Stimulated activated CD4-positive, alpha-beta T cell treated with anti-CD3 and anti-CD28 coated beads, Interleukin-2, amount 100 ng/mL, for 24 hours (primary cell): ENCODE measurements at regions not wholly inside any gene's neighbourhood (a gene's known extent, or its start where the extent isn't known, plus 50 kb on each side); places are given as distances from the start of the nearest gene placed in this dataset.

ENCODE experiments used
- DNase-seq, 2 donors: peaks; one replicate each; pipeline ENCODE4 v3.0.0-alpha.2; 2020

DNA sequence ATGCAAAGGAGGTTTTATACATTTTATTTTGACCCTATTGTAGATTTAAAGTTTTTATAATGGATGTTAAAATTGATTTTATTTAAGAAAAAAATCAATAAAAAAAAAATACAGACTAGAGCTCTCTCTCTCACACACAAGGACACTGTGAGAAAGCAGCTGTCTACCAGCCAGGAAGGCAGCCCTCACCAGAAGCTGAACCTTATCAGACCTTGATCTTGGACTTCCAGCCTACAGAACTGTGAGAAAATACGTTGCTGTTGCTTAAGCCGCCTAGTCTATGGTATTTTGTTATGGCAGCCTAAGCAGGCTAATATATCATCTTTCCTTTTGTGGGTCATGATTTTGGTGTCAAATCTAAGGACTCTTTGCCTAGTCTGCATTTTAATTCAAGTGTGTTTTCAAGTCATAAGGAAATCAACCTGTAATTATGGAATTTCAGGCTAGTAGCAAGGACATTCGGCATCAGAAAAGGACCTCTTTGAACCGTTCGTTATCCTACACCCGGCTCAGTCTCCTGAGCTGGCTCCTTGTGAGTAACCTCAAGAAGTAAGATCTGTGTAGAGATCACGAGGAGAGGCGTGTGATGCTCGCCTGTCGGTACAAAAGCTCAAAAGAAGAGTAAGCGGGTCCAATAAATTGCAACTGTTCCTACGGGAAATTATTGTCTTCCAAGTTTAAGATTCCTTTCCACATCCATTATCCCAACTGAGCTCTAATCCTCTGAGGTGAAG is 98.2 kb downstream of the PDCL3 start:
- no peak for DNase-seq

DNA sequence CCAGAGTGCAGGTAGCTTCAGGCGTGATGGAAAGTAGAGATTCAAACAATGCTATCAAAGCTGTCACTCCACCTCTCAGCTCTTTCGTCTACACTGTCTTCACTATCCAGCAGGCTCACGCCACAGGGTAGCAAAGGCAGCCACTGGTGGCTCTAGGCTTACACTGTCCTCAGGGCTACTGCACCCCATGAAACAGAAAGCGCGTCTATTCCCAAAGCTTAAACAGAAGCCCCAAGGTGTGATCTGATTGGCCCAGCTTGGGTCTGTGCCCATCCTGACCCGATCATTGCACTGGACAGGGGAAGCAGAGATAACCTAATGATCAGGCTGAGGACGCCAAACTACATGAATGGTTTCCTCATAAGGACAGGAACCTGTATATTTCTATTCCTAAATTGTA is 100.1 kb downstream of the PDCL3 start:
- DNase-seq, result no peak

DNA sequence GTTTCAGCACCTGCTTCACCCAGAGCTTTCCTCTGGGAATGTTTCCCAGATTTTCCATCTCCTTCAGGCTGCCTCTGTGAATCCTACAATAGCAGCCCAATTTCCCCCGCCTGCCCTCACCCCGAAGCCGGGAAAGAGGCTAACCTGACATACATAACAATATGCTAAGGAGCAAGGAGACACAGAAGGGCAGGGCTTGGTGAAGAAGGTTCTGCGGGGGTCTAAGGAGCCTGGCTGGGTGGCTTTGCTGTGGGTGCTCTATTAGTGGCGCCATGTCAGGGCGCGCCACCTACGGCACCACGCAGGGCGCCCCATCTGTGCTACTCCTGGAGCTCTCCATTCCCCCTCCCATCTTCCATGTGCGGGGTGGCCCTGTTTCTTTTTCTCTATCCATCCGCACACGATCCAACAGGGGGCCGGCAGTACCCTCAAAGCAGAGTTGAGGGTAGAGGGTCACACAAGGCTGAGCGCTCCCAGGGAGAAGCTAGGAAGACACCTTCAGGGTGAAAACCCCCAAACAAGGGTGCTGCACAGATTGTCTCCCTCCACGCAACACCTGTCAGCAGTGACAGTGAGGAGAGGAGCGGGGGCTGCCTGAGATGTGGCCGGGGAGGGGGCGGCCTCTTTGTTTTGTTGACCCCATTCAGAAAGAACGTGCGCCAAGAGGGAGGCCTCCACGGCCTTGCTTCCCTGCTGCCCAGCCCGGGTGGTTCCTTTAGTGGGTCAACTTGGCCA is 101.4 kb downstream of the PDCL3 start:
- no peak for DNase-seq

DNA sequence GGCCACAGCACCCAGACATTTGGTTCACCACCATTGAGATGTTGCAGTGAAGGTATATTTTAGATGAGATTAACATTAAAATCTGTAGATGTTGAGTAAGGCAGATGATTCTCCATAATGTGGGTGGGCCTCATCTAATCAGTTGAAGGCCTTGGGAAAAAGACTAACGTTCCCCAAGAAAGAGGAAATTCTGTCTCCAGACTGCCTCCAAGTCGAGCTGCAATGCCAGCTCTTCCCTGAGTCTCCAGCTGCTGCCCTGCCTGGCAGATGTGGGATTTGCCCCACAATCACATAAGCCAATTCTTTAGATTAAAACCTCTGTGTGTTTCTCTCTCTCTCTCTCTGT is 101.9 kb downstream of the PDCL3 start:
- no peak for DNase-seq

DNA sequence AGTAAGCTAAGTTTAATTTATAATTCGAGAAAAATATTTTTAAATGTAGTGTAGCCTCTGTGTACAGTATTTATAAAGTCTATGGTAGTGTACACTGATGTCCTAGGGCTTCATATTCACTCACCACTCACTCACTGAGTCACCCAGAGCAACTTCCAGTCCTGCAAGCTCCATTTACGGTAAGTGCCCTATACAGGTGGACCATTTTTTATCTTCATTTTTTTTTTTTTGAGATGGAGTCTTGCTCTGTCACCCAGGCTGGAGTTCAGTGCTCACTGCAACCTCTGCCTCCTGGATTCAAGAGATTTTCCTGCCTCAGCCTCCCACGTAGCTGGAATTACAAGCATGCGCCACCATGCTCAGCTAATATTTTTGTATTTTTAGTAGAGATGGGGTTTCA is 104.2 kb downstream of the PDCL3 start:
- DNase-seq, result no peak

DNA sequence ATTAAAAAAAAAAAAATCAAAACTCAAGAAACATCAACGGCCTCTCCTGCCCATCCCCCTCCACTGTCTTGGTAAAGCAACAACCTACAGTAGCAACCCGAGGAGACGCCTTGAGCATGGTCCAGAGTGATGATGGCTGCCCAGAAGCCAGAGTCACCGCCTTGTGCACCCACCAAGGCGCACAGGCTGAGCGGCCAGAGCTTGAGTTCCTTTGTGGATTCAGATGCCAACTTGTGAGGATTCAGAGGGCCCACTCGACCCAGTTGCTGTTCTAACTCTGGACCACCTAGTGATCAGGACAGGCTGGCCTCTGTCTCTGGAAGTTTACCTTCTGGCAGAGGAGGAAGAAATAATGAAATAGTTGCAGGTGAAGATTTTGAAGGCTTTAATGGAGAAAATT is 105.0 kb downstream of the PDCL3 start:
- no peak for DNase-seq

DNA sequence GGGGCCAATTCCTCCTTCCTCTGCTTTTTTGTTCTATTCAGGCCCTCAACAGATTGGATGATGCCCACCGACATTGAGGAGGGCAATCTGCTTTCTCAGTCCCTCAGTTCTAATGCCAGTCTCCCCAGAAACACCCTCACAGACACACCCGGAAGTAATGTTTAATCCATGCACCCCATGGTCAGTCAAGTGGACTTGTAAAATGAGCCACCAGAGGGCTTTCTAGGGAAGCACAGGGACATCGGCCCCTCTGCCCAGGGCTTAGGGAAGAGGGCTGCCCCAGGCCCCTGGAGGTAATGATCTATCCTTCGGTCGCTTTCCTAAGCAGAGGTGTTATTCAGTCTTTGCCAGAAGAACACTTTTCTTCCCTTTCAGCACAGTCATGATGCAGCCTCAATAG is 107.4 kb downstream of the PDCL3 start:
- no peak for DNase-seq

DNA sequence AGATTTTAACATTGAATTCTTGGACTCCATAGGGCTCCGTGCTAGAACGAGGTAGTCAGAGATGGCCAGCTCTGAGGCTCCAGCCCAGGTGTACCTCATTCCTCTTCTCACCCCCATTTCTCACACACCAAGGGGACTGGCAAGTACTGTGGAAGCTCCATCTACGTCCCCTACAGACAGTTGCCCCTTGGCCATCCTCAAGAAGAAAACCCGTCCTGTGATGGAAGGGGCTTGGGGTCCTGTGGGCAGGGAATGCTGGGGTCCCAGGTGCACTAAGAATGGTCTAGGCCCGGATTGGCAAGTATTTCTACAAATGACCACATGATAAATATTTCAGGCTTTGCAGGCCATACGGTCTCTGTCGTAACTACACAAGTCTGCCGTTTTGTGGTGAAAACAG is 110.3 kb downstream of the PDCL3 start:
- DNase-seq, result no peak

DNA sequence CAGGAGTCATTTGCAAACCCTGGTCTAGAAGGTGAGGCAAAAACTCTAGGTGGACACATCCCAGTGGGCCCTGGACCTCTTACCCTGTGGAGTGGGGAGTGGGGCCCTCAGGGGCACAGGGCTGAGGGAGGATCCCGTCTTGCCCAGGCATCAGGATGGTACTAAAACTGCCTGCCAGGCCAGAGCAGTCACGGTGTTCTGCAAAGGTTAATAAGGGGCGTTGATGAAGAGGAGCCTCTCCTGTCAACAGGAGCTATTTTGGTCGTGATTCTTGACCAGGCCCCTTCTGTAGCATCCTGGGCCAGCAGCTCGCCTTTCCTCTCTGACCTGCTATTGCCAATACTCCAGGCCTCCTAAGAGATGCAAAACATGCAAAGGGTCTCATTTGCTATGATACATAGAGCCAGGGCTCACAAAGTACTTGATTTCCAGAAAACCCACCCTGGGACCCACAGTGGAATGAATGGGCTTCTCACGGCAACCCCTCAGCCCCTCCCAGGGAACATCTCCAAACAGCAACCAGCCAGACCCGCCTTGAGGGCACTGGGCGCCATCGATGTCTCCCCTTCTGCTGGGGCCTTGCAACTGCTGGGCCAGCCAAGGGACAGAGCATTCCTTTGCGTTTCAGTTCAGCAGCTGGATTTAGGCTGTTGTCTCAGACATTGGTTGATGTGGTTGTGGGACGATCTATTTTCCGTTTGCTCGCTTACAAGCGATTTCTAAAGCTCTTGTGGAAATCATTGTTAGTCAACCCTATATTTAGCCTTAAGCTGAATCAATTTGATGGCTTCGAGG is 111.1 kb downstream of the PDCL3 start:
- no peak for DNase-seq

DNA sequence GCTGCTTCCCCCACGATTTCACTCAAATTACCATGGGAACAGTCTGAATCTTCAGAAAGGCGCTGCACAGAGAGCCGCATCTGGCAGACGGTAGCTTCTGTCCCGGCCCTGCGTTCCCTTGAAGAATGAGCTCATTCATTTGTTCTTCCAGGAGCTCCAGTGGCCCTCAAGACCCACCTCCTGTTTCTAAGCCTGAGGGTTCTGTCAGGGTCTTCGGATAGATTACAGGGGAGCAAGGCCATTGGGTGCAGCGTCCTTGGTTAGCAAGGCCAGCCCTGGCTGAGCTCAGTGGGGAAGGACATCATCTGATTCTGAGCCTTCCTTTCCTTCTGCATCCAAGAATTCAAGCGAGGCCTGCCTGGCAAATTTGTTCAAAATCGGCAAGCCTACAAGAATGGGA is 111.9 kb downstream of the PDCL3 start:
- DNase-seq, result no peak

DNA sequence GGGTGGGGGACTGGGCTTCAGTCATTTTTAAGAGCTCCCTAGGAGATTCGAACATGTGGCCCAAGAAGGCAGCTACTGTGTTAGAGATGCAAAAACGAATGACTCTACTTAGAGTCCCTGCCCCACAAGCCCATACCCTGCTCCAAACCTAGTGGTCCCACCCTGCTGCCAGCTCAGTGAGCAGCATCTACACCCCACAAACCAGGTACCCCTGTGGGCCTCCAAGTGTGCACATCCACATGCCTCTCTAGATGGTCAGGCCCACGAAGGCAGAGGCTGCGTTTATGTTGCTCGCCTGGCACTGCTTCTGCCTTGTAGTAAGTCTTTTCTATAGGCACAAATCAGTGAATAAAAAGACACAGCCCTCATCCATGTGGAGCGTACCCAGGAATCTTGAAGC is 112.6 kb downstream of the PDCL3 start:
- DNase-seq, result no peak

DNA sequence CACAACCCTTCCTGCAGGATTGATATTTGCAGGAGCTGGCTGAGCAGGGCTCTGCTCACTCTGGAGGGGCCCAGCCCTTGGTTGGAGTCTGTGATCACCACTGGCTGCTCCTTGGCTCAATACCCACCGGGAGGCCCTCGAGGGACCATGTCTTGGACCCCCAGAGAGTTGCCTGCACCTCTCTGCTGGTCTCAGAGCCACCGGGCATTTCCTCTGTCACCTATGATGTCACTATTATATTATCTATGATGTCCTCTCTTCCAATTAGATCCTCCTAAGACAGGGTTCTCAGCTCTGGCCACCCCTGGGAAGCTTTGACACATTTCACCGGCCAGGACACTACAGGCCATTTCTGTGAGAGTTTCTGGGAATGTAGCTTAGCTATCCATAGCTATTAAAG is 113.1 kb downstream of the PDCL3 start:
- no peak for DNase-seq

DNA sequence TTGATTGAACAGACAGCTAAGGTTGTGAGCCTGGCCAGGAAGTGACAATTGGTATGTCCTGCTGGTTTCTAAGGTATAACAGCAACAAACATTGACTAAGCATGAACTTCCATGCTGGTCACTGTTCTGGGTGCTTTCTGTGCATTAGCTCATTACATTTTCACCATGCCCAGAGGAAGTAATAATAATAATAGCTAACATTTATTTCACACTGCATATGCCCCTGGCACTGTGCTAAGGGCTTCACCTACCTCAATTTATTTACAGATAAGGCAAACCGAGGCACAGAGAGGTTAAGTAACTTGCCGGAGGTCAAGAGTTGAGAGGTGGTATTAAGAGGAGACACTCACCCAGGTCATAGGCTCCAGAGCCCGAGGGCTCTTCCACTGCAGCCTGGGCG is 113.6 kb downstream of the PDCL3 start:
- DNase-seq, result no peak

DNA sequence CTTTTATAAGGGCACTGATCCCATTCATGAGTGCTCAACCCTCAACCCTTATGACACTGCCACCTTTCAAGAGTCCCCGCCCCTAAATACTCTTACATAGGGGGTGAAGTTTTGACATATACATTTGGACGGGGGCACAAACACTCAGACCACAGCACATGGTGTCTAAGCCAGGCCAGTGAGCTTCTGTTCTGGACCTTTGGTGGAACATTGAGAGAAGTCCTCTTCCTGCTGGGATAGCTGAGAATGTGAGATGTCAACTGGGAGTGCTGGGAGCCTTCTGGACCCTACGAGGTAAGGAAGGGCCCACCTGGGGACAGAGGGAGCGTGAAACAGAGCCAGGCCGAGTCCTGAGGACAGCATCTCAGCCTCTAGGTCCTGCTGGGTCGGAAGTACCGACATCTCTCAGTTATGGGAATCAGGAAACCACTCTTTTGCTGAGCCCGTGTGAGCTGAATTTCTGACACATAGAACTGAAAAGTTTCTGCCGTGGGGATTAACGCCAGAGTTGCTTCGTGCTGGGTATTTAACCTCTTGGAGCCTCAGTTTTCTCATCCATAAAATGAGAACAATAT is 114.9 kb downstream of the PDCL3 start:
- DNase-seq, result no peak

DNA sequence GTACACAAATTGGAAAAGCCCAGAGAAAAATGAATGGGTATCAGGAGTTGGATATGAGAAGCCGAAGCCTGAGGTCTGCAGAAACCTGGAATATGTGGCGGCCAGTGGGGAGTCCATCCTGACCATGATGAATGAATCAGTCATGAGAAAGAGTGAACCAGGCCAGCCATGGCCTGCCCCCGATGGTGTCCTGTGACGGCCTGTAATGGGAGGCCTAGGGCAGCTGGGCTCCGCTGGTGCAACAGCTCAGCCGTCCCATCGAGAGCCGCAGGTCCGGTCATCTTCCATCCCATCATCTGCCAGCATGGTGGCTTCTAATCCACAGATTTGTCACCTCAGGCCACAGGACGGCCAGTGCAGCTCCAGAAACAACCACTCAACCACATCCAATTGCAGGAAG is 116.4 kb downstream of the PDCL3 start:
- no peak for DNase-seq

DNA sequence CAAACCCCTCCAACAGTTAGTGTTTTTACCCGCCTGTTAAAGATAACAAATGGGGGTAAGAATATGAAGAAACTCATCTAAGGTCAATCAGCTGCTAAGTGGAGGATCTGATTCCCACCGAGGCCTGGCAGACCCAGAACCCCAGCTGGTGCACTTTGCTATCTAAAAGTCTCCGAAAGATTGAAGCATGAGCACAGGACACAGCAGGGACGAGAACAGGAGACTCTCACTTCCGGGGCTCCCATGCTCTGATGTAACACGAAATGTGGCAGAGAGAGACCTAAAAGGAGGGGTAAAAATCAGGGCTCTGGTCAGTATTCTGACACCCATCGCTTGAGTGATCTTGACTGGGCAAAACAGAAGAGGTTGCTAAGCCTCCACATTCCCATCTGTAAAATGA is 119.7 kb downstream of the PDCL3 start:
- no peak for DNase-seq

DNA sequence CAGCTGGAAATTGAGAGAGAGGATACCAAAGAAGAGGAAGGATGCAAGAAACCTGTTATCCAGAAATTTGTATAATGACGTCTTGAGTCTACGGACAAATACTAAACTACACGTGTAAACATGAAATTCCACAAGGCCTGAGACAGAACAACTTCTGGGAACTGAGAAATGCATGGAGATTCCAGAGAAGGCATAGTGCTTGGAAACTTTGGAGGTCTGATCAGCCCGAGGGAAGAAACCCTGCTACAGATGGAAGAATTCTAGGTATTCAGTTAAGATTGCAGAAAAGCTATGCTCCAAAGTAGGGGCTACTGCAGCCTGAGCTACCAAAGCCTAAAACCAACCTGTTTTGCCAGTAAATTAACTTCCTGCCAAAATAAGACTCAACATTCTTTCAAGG is 120.4 kb downstream of the PDCL3 start:
- DNase-seq, result no peak

DNA sequence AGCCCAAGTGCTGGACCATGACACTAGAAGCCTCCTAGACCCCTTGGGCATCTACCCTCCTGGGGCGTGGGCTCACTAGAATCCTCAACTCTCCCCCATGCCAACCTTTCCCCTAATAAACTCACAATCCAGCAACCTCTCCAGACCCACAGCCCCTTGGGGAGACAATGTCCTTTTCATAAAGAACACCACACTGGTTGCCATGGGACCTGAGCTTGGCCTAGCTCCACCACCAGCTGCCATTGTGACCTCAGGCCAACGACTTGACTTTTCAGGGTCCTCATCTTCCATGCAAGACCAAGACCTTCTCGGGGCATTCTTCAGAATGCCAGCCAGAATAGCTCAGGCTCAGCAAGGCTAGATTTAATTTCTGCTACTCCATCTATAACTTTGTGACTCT is 128.1 kb upstream of the NPAS2 start:
- DNase-seq, result no peak

DNA sequence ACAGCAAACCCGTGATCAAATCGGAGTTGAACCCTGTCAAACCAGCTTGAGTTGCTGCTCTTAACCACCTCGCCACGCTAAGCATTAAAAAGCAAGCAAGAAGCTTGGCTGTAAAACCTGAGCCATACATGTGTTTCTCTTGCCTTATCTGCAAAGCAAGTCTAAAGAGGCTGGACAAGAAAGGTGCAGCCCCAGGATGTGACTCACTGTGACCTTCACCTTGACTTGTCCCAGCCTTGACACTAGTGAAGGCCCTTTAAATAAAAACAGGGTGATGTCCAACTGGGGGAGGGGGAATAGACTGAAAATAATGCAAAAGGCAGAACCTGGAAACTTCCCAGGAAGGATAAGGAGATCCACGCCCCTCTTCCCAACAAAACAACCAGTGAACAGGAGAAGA is 127.6 kb upstream of the NPAS2 start:
- DNase-seq, result no peak

DNA sequence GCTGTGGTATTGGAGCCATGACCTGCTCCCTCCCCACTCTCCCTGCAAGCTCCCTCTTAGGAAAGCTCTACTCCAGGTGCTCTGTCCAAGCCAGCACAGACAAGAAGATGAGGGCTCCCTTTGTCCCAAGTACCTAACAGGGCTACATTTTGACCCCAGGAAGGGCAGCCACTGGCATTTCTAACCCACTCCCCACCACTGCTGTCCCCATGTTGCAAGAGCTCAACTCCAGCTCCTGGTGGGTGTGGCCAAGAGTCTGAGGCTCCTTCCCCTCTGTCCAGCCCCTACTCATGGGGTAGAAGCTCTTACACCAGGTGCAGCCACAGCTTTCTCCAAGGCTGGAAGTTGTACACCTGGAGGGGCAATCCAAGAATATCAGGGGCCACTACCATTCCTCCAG is 127.0 kb upstream of the NPAS2 start:
- DNase-seq, result no peak

DNA sequence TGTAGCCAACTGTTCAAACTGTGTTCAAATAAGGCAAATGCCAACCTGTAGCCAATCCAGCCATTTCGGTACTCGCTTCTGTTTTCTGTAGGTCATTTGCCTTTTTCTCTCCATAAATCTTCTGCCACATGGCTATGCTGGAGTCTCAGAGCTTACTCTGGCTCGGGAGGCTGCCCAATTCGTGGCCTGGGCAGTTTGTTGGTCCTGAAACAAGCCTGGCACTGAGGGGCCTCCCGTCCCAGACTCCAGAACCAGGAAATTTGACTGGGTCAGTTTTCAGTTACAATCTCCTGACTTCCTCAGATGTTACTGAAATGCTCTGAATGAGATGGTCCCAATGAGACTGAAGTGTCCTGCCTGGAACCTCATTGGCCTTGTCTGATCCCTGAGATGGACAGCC is 120.8 kb upstream of the NPAS2 start:
- DNase-seq, result no peak

DNA sequence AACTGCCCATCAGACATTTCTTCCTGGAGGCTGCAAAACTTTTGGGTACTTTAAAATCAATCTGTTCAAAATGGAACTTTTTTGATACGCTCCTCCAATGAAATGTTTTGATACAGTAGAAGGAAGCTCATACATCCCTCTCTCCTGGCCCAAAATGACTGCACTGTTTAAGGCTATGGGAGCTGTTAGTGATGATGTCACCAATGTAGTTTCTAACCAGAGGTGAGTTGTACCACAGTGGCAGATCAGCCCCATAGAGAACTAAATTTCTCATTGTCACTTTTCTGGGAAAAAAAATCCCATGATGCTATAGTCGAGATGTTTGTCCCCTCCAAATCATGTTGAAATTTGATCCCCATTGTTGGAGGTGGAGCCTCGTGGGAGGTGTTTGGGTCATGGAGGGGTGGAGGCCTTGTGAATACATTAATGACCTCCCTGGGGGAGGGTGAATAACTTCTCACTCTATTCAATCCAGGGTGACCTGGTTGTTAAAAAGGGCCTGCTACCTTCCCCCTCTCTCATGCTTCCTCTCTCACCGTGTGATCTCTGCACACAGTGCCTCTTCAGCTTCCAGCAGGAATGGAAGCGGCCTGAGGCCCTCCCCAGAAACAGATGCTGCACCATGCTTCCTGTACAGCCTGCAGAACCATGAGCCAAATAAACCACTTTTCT is 117.4 kb upstream of the NPAS2 start:
- no peak for DNase-seq

DNA sequence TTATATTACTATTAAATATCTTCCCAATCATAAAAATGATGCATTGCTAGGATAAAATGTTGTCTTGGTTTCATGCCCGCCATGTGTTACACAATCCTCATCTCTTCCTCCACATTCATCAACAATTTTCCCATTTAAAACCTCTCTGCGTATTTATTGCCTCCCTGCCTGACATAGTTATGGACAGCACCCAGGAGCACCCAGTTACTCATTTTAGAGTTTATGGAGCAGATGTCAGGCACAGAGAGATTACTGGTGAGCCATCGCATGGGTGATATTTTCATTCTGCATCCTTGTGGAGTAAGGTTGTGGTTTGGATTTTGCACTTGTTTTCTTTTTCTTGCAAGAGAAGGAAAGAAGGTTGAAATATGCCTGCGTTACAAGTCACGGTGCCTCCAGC is 116.7 kb upstream of the NPAS2 start:
- no peak for DNase-seq
